BE2C (cell line): ENCODE measurements at regions not wholly inside any gene's neighbourhood (a gene's known extent, or its start where the extent isn't known, plus 50 kb on each side); places are given as distances from the start of the nearest gene placed in this dataset.

Source experiments
- DNase-seq: peaks from one replicate; pipeline ENCODE4 v3.0.0-alpha.2; 2020
- H3K27me3 ChIP-seq: fragments of 250-450 bp; sonication (Bioruptor Pico); 2 replicates; pipeline ENCODE4 v1.5.1; 2020; ENCODE audit warnings: mild to moderate bottlenecking
- H3K36me3 ChIP-seq: fragments of 250-450 bp; sonication (Bioruptor Pico); 2 replicates; pipeline ENCODE4 v1.5.1; 2020; ENCODE audit warnings: mild to moderate bottlenecking
- H3K4me1 ChIP-seq: fragments of 250-450 bp; sonication (Bioruptor Pico); 2 replicates; pipeline ENCODE4 v1.5.1; 2020
- H3K4me3 ChIP-seq: 2 replicates; pipeline ENCODE4 v1.5.1; 2011; ENCODE audit warnings: low read depth, low read length
- H3K9me3 ChIP-seq: fragments of 250-450 bp; sonication (Bioruptor Pico); 2 replicates; pipeline ENCODE4 v1.5.1; 2020
- TF ChIP-seq, protein P1 (sequence below): IDR thresholded peaks from 2 replicates; pipeline ENCODE4 v1.5.1; 2012; ENCODE audit warnings: mild to moderate bottlenecking, low read depth, low read length

DNA sequence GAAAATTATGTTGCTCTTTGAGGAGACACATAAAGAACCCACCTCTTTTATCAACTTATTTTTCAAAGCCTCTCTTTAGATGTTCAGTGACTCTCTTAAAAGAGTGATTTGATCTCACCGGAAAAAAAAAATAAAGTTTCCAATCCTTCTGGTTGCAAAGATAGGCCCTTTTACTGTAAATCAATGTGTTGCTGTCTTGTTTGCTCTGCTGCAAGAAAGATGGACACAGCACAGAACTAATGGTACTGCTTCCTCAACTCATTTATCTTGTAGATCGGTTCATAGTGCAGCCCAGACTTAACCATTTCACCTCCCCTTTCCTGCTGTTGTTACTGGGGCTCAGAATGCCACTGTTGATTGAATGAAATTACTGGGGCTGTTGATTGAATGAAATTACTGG is 388.9 kb upstream of the KLF12 start:
- H3K36me3 ChIP-seq: no peaks in the 10 kb centered on the region
- H3K9me3 ChIP-seq: no peaks in the 10 kb centered on the region
- no peak for DNase-seq
- TF ChIP-seq, protein P1, sequence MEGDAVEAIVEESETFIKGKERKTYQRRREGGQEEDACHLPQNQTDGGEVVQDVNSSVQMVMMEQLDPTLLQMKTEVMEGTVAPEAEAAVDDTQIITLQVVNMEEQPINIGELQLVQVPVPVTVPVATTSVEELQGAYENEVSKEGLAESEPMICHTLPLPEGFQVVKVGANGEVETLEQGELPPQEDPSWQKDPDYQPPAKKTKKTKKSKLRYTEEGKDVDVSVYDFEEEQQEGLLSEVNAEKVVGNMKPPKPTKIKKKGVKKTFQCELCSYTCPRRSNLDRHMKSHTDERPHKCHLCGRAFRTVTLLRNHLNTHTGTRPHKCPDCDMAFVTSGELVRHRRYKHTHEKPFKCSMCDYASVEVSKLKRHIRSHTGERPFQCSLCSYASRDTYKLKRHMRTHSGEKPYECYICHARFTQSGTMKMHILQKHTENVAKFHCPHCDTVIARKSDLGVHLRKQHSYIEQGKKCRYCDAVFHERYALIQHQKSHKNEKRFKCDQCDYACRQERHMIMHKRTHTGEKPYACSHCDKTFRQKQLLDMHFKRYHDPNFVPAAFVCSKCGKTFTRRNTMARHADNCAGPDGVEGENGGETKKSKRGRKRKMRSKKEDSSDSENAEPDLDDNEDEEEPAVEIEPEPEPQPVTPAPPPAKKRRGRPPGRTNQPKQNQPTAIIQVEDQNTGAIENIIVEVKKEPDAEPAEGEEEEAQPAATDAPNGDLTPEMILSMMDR: no peak
- peaks cover 11% of the 10 kb centered on the region for H3K4me1 ChIP-seq
- H3K27me3 ChIP-seq: no peaks in the 10 kb centered on the region
- H3K4me3 ChIP-seq: no peak overlapping the region

DNA sequence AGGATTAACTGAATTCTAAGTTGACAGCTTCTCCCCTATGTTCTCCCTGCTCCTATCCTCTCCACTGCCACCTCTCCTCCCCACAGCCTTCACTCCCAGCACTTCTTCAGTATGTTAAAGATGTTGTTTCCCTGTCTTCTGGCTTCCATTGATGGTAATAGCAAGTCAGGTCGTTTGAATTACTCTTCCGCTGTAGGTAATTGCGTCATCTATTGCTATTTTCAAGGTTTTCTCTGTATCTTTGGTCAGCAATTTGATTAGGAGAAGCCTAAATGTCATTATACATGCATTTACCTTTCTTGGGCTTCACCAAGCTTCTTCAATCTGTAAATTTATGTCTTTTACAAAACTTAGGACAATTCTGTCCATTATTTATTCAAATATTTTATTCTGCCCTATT is 377.3 kb upstream of the KLF12 start:
- TF ChIP-seq, protein P1: no peak
- Histone ChIP-seq H3K4me1 (no peaks in the 10 kb centered on the region), H3K4me3 (no peak overlapping the region), H3K27me3 (no peaks in the 10 kb centered on the region), H3K9me3 (no peaks in the 10 kb centered on the region), H3K36me3 (no peaks in the 10 kb centered on the region)
- DNase-seq: no peak

- Histone ChIP-seq H3K27me3 (no peaks in the 10 kb centered on the region), H3K36me3 (no peaks in the 10 kb centered on the region), H3K9me3 (no peaks in the 10 kb centered on the region), H3K4me1 (no peaks in the 10 kb centered on the region), H3K4me3 (no peak overlapping the region)
- TF ChIP-seq, protein P1: no peak
- no peak for DNase-seq
Observed at GRCh38 chr13:74487091-74487722, 353.0 kb upstream of the KLF12 start.

DNA sequence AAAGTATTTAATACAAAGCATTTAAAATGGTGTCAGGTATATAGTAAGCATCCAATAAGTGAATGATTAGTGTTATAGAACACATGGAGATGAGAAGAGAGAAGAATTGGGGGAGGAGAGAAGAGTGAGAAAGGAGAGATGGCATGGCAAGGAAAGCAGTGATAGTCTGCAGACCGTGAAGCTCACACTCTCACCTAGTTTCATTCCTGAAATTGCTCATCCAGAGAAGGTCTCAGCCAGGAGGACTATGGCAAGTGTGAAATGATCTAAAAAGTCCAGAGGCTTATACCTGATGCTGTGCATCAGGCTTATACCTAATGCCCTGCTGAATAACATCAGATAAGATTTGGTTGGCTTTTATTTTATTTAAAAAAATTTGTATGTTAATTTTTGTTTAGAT is 351.6 kb upstream of the KLF12 start:
- Histone ChIP-seq H3K9me3 (no peaks in the 10 kb centered on the region), H3K4me1 (no peaks in the 10 kb centered on the region)
- TF ChIP-seq, protein P1: no peak

DNA sequence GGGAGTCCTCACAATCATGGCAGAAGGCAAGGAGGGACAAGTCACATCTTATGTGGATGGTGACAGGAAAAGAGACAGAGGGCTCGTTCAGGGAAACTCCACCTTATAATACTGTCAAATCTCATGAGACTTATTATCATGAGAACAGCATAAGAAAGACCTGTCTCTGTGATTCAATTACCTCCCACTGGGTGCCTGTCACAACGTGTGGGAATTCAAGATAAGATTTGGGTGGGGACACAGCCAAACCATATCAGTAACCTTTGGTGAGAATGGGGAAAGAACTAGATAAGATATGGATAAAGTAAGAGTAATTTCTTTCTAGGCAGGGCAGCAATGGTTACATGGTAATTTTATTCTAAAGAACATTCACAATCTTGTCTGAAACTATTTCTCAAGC is 344.9 kb upstream of the KLF12 start:
- Histone ChIP-seq H3K36me3 (no peaks in the 10 kb centered on the region), H3K4me1 (peaks cover 6% of the 10 kb centered on the region; the same call in 1 of the 2 replicates), H3K27me3 (no peaks in the 10 kb centered on the region), H3K4me3 (no peak overlapping the region), H3K9me3 (no peaks in the 10 kb centered on the region)
- TF ChIP-seq, protein P1: no peak
- no peak for DNase-seq

More for the DNA sequence above, 351.6 kb upstream of the KLF12 start:
- DNase-seq: no peak
- Histone ChIP-seq H3K4me3 (no peak overlapping the region), H3K36me3 (no peaks in the 10 kb centered on the region), H3K27me3 (no peaks in the 10 kb centered on the region)

GRCh38 chr13:74476788-74477187 is 342.6 kb upstream of the KLF12 start:
- H3K4me3 ChIP-seq: no peak overlapping the region
- H3K4me1 ChIP-seq: peaks cover 6% of the 10 kb centered on the region; the same call in 1 of the 2 replicates
- H3K9me3 ChIP-seq: no peaks in the 10 kb centered on the region
- H3K27me3 ChIP-seq: no peaks in the 10 kb centered on the region
- no peak for DNase-seq
- no peaks in the 10 kb centered on the region for H3K36me3 ChIP-seq
- TF ChIP-seq, protein P1: no peak
